NCI-H2107 (cell line): ENCODE measurements at regions not wholly inside any gene's neighbourhood (a gene's known extent, or its start where the extent isn't known, plus 50 kb on each side); places are given as distances from the start of the nearest gene placed in this dataset.
A peak's percentile ranks its signal among the peaks of the same experiment; 100 is the strongest.
"Not testable (repeated sequence)": the region's sequence is repeated elsewhere in the genome, so short reads cannot be mapped to it uniquely, and the experiment has no call there.

Experiments used
- DNase-seq: peaks from one replicate; lab custom pipeline; 2025; lab: John Stamatoyannopoulos, UW

- DNase-seq, result not testable (repeated sequence)
These were observed 82.7 kb upstream of the METTL9 start for GRCh38 chr16:21516705-21517040.

- not testable (repeated sequence) for DNase-seq
These were observed 82.1 kb upstream of the METTL9 start for GRCh38 chr16:21517263-21517662.

DNA sequence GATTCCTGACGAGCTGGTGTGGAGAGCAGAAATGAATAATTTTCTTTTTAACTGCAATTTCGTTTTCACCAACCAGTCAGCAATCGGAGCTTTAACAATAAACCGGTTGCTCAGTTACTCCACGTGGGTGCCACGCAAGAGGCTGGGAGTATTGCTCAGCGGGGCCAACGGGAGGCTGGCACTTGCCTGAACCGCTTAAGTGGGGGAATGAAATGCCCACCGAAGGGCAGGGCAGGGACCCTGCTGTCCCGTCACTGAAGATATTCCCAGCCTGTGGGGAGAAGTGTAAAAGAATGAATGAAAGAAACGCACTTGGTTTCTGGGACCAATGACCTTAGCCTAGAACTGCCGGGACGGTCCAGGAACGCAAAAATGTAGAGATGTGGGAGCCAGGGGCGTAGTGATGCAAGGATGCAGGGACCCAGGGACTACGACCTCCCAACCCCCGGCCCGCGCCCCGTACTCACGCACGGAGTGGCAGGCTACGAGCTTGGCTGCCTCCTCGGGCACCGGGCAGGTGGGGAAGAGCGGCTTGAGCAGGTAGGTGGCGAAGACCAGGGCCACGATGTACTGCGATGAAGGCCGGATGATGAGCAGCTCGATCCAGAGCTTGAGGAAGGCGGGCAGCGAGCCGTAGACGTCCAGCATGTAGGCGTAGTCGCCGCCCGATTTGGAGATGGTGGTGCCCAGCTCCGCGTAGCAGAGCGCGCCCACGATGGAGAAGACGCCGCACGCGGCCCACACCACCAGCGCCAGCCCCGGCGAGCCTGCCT, 79.8 kb upstream of the METTL9 start:
- not testable (repeated sequence) for DNase-seq

GRCh38 chr16:21520134-21521047, 79.0 kb upstream of the METTL9 start:
- DNase-seq, result peak; percentile 94

DNA sequence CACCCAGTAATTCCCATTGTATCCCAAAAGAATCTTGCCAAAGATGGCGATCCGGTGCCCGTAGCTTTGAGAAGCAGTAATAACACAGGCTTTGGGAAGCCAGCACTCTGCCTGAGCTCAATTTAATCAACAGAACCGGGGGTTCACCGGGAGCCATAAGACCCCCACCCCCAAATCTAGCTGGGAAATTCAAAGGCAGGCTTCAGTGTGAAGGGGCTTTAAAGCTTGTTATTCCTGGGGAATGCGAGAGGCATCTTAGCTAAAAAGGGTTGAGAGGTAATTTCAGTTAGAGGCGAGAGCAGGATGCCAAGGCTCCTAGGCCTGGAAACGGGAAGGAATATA, 78.4 kb upstream of the METTL9 start:
- DNase-seq, result not testable (repeated sequence)

DNA sequence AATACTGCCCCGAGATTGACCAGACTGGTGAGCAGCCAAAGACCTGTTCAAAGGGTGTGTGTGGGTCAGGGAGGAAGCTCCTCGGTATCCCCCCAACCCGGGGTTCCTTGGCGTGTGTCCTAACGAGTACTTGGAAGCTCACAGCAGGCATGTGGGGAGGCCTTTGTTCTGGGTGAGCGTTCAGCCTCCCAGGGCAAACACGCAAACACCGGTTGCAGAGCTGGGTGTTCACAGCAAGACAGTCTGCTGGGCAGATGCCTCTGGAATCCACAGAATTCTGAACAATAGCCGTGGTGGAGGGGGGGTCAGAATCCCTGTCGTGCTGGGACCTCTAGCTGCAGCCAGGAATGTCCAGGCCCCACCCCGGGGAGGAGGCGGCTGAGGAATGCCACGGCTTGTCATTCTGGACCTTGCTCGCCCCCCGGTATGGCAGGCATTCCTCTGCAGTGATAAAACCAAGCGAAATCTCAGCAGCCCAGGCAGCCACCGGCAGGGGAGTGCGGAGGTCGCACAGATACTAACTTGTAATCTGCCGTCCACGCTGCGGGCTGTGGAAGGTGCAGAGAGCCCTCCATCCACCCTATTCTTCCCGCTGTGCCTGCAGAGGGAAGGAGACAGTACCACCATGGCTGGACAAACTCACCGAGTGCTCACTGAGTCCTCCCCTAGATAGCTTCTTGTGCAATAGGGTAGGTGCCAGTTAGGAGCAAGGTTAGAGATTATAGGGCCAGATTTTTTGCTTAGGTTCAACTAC, 77.8 kb upstream of the METTL9 start:
- not testable (repeated sequence) for DNase-seq

DNA sequence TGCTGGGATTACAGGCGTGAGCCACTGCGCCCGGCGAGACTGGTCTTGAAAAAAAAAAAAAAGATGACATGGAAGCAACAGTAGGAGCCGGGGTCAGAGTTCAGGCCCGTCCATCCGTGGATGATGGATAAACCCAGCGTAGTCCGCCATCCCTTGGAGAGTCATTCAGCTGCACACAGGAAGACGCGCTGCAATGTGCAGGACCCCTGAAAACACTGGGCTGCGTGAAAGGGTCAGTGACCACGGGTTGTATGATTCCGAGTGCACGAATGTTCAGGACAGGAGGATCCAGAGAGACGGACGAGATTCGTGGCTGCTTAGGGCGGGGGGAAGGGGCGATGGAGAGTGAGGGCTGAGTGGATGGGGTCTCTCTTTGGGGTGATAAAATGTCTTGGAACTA, 76.5 kb upstream of the METTL9 start:
- DNase-seq, result not testable (repeated sequence)

DNA sequence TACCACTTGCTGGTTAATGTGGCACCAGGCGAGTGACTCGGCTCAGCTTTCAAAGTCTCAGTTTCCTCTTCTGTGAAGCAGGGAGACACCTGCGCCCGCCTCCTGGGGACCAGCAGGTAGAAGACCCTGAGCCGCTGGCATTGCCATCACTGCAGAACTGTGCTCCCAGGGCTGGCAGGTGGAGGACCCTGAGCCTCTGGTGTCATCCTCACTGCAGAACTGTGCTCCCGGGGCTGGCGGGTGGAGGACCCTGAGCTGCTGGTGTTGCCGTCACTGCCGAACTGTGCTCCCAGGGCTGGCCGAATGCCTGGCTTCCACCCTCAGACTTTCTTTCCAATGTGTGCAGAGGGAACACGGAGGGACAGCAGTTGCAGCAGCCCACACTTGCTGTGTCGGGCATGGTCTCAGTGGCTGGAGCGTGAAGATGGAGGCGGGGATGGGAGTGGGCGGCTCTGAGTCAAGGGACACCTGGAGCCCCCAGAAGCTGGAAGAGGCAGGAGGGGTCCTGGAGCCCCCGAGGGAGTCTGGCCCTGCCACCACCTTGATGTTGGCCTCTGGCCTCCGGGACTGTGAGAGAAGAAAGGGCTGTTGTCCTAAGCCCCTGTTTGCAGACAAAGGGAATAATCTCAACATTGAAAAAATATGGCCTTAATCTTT, 75.8 kb upstream of the METTL9 start:
- DNase-seq, result no peak

GRCh38 chr16:21524068-21524751, 75.2 kb upstream of the METTL9 start:
- DNase-seq, result no peak

GRCh38 chr16:21524752-21525028, 74.7 kb upstream of the METTL9 start:
- not testable (repeated sequence) for DNase-seq

- not testable (repeated sequence) for DNase-seq
These were observed 74.1 kb upstream of the METTL9 start for GRCh38 chr16:21525029-21525895.

DNA sequence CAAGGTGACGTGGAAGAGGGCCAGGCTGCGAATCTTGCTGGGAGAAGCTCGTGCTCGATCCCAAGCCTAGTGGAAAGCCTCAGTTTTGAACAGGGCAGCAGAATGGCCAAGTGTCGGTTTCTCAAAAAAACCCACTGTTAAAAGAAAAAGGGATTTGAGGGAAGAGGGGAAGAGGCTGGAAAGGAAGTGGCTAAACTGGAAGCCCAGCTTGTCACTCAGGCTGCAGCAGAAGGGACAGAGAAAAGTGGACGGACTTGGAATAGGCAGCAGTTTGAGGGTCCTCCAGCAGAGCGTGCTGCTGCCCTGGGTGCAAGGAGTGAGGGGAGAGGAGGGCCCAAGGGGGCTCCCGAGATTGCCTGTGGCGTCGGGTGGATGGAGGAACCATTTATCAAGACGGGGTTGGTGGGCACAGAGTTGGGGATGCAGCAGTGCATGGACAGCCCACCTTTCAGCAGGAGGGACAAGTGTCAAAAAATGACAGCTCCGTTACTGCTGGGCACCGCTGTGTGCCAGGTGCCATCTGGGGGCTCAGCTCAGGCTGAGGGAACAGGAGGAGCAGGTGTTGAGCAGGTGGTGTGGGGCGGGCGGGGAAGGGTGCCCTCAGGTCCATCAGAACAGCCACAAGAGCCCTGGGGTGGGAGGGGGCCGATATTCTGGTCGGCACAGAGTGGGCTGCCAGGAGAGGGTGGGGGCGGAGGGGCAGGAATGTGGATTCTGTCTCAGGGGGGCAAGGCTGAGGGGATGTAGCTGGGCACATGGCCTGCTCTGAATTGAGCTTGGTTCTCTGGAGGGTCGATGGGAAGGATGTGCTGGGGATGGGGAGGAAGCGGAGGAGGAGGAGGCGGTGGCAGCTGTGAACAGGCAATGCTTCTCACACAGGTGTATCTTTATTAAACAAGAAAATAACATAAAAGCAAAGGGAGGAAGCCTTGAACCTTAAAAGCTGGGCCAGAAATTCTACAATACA, 73.1 kb upstream of the METTL9 start:
- DNase-seq, result not testable (repeated sequence)

GRCh38 chr16:21526923-21527807, 72.2 kb upstream of the METTL9 start:
- DNase-seq, result peak; percentile 51

DNA sequence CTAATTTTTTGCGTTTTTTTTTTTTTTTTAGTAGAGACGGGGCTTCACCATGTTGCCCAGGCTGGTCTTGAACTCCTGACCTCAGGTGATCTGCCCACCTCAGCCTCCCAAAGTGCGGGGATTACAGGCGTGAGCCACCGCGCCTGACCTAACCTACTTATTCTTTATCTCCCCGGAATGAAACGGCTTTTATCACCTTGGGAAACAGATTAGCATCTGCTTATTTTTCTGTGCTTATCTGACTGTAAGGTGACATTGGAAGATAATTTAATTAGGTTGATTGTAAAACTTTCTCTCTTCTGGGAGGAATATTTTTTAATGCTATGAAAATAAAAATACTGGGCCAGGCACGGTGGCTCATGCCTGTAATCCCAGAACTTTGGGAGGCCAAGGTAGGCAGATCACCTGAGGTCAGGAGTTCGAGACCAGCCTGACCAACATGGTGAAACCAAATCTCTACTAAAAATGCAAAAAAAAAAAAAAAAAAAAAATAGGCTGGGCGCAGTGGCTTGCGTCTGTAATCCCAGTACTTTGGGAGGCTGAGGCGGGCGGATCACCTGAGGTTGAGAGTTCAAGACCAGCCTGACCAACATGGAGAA, 70.2 kb upstream of the METTL9 start:
- not testable (repeated sequence) for DNase-seq

GRCh38 chr16:21530729-21531383, 68.5 kb upstream of the METTL9 start:
- not testable (repeated sequence) for DNase-seq

DNA sequence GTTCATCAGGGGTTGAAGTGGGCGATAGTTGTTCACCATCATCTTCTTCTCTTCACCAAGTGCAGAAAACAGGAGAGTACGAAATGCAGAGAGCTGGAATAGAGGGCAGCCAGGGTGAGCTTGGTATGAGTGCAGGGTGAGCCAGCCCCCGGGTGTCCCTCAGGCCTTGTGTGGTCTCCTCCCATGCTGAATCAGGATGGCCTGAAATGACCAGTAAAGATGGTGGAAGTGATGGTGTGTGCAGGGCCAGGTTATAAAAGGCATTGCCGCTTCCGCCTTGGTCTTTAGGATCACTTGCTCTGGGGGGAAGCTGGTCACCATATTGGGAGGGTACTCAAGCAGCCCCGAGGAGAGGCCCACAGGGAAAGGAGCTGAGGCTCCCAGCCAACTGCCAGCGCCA, 66.4 kb upstream of the METTL9 start:
- DNase-seq, result not testable (repeated sequence)

DNA sequence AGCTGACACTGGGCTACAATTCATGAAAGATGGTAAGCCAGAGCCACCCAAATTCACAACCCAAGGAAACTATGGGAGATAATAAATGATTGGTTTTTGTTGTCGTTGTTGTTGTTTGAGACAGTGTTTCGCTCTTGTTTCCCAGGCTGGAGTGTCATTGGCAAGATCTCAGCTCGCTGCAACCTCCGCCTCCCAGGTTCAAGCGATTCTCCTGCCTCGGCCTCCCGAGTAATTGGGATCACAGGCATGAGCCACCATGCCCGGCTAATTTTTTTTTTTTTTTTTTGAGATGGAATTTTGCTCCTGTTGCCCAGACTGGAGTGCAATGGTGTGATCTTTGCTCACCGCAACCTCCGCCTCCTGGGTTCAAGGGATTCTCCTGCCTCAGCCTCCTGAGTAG, 65.9 kb upstream of the METTL9 start:
- not testable (repeated sequence) for DNase-seq
